NCI-H146 (cell line): ENCODE measurements at regions not wholly inside any gene's neighbourhood (a gene's known extent, or its start where the extent isn't known, plus 50 kb on each side); places are given as distances from the start of the nearest gene placed in this dataset.

ENCODE experiments used
- DNase-seq: peaks from one replicate; lab custom pipeline; 2025; lab: John Stamatoyannopoulos, UW

GRCh38 chr19:30128211-30128610 lies 186.2 kb downstream of the URI1 start:
- no peak for DNase-seq

GRCh38 chr19:30130356-30131122 lies 188.5 kb downstream of the URI1 start:
- DNase-seq, result no peak

GRCh38 chr19:30131246-30131645 lies 189.2 kb downstream of the URI1 start:
- no peak for DNase-seq

- DNase-seq, result no peak
Measured at GRCh38 chr19:30131722-30132291, 189.8 kb downstream of the URI1 start.

- DNase-seq, result no peak
Measured at GRCh38 chr19:30132343-30133075, 190.5 kb downstream of the URI1 start.

- DNase-seq, result no peak
Measured at GRCh38 chr19:30133803-30134202, 191.8 kb downstream of the URI1 start.

DNA sequence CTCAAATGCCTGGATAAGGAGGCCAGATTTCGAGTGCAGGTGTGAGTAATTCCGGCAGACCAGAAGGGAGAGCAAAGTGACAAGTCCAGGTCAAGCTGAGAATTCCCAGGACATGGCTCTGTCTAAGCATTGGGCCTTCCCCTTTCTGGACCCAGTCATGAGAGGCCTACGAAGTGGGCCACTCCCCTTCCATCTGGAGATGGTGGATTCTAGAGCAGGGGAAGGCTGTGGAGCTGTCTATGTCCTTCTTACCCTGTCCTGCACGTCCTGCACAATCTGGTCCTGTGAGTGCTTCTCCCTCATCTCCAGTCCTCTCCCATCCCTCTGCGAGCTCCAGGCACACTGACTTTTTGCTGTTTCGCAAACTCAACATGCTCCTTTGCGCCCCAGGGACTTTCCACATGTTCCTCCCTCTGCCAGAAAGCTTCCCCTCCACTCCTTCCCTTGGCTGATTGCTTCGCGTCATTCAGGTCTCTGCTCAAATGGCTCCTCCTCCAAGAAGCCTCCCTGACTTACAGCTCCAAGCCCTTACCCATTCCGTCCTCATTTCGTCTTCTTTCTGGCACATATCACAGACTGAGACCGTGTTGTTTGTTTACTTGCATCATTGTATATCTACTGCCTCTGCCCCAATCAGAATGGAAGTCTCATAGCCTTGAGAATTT lies 193.2 kb downstream of the URI1 start:
- no peak for DNase-seq

- no peak for DNase-seq
Measured at GRCh38 chr19:30135797-30136196, 193.8 kb downstream of the URI1 start.

DNA sequence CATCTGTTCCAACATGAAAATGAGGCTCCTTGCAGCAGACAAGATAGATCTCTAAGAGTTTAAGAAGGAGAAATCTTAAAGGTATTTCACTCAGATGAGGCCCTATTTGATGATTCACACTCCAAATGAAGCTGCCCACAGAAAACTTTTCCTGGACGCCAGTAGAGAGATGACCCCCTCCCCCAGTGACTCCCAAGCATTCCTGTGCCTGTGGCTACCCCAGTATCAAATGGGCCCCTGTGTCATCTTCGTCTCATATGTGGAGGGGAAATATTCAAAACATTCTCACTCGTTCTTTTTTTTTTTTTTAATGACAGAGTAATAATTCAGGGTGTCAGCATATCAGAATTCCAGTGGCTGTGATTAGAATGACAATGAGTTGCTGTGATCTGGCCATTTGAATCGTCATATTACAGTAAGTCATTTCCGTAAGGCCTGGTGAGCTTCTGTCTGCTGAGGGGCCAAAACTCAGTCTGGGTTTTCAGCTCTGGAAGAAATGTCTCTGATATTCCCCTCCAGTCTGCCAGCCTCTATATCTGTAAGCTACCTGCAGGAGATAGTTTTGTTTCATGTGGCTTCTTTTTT lies 194.7 kb downstream of the URI1 start:
- DNase-seq, result no peak

GRCh38 chr19:30137747-30138146 lies 195.7 kb downstream of the URI1 start:
- DNase-seq, result no peak

DNA sequence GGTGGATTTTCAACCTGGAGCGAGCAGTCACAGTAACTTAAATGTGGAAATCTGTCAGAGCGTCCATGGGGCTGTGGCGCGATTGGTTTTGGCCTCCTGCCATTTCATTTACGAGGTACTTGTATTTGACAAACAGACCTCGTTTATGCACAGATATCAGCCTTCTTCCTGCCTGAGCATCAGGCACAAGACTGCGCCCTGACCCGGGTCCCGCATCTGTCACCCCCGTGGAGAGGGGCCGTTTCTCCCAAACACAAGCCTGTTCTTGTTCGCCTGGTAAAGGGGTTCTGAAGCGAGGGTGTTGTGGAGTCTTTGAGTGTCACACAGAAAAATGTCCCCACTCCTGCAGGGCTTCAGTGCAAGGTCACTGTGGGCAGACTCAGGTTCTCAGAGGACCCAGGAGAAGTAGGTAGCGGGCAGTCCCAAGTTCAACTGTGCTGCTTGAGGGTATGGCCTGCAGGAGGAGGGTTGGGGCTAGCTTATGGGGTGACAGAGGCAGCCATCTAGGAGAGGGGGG lies 202.3 kb downstream of the URI1 start:
- no peak for DNase-seq

DNA sequence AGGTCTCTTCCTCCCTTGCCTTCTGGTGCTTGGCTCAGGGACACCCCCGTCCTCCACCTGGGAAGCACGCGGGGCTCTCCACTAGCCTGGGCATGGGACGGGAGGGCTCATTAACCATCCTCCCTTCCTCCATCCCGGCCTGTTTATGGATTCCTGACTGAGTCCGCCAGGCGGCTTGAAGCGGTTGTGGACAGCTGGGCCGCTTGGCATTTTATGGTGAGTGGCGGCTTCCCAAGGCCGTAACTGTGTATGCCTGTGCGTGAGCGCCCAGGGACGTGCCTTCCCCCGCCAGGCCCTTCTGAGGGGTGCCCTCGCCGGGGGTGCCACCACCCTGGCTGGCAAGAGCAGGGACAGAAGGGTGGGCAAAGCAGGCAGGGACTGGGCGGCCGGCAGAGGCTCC lies 202.8 kb downstream of the URI1 start:
- DNase-seq, result no peak

DNA sequence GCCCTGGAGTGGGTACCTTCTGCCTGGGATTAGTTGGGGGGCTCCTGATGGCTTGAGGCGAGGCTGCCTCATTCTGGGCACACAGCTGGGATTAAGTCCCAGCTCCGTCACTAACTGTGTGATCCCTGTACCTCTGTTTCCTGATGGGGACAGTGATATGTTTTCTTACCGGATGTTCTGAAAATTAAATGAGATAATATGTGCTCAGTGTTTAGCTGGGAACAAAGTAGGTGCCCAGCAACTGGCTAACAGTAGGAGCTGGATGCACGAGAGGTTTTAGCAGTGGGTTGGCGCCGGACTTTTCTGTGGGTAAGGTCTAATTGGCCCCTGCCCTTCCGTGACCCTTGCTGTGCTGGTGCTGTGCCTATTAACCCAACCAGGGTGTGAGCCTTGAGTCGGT lies 203.4 kb downstream of the URI1 start:
- DNase-seq, result no peak

DNA sequence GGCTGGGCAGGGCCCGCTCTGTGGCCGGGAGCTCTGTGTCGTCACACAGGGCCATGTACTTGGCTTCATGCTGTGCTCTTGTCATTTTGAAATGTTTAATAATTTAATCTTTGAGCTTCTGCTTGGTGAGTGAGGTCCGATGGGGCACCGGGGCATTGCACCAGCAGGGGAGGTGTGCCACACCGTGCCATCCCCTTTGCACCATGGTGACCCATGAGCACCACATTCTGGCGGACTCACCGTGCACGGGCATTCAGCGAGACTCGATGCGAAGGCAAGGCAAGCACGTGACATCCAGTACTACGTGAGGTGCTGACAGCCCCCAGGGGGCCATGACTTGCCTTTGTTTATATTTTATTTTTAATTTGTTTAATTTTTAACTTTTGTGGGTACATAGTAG lies 204.3 kb downstream of the URI1 start:
- no peak for DNase-seq

GRCh38 chr19:30148039-30148790 lies 206.2 kb downstream of the URI1 start:
- DNase-seq, result no peak

- no peak for DNase-seq
Measured at GRCh38 chr19:30148803-30149202, 206.8 kb downstream of the URI1 start.

DNA sequence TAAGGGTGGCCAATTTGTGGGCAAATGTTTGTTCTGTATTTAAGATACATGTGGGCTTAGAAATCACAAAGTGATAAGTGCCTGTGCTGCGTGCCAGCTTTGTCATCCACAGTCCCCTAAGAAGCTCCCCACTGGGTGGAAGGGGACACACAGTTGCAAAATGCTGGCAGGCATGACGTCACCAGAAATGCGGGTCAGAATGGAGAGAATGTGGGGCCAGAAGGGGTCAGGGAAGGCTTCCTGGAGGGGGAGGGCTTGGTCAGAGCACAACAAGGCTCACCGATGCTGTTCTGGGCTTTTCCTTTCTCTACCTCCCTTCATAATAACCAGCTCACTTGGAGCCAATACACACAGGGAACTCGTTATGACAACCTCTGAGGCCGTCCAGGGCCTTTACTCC lies 207.3 kb downstream of the URI1 start:
- DNase-seq, result no peak

DNA sequence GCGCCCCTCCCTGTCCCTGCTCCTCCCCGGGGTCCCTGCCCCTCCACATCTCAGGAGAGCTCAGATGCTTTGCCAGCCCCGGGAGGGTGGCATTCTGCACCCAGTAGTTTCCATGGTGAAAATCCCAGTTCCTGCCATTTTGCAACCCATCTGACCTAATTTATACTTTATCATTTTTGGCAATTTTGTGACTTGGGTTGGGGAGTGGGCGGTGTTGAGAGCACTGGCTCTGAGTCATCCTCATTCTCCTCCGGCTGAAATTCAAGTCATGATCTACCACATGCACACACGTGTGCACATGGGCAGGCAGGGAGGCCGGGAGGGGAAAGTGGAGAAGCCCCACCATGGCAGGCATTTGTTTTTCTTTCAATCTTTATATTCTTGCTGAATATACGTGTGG lies 208.6 kb downstream of the URI1 start:
- DNase-seq, result no peak

DNA sequence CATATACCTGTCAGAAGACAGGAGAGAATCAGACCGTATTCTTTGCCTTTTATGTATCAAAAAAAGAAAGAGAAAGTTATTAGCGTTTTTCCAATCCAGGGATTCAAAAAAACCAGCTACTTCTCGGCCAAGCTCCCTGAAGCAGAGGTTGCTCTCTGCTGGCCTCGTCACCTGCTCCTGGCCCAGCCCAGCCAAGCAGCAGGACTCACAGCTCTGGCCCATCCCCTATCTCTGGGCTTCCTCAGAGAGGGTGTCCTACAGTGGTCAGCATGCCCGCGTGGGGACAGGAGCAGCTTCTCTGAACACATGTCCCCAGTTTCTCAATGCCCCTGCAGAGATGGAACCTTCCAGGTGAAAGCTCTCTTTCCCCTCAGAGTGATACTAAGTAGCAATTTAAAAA lies 209.0 kb downstream of the URI1 start:
- no peak for DNase-seq

GRCh38 chr19:30152510-30153291 lies 210.7 kb downstream of the URI1 start:
- no peak for DNase-seq
